NCI-H1436 treated with DMSO at 0.1 percent for 48 hours (cell line): ENCODE measurements at regions not wholly inside any gene's neighbourhood (a gene's known extent, or its start where the extent isn't known, plus 50 kb on each side); places are given as distances from the start of the nearest gene placed in this dataset.
"Not testable (repeated sequence)": the region's sequence is repeated elsewhere in the genome, so short reads cannot be mapped to it uniquely, and the experiment has no call there.

ENCODE experiments used
- DNase-seq: peaks from one replicate; lab custom pipeline; 2025; lab: John Stamatoyannopoulos, UW

- no peak for DNase-seq
Measured at GRCh38 chr6:146985111-146985510, 219.1 kb upstream of the STXBP5 start.

DNA sequence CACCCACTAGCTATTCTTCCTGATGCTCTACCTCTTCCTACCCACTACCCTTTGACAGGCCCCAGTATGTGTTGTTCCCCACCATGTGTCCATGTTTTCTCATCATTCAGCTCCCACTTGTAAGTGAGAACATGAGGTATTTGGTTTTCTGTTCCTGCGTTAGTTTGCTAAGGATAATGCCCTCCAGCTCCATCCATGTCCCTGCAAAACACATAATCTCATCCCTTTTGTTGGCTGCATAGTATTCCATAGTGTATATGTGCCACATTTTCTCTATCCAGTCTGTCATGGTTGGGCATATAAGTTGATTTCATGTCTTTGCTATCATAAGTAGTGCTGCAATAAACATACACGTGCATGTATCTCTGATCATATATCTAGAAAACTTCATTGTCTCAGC is 218.3 kb upstream of the STXBP5 start:
- no peak for DNase-seq

GRCh38 chr6:146987938-146988337 is 216.3 kb upstream of the STXBP5 start:
- DNase-seq = not testable (repeated sequence)

GRCh38 chr6:146989860-146990259 is 214.4 kb upstream of the STXBP5 start:
- DNase-seq = no peak

DNA sequence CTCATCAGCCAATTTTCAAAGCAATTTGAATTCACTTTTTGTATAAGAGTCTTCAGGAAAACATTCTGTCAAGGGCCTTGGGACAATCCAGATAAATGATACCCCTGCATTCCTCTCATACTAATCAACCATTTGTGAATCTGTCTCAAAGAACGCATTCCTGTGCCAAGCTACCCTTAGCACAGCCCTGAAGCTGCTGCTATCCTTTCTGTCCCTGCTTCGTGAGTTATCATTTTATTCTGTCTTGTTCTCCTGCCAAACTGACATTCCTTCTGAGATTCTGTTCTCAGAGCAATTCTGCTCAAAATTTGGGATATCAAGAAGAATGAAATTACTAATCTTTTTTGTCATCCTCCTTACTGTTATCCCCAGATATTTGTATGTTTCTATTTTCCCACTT is 213.9 kb upstream of the STXBP5 start:
- DNase-seq = no peak

- DNase-seq = no peak
Measured at GRCh38 chr6:146990821-146991798, 213.1 kb upstream of the STXBP5 start.

DNA sequence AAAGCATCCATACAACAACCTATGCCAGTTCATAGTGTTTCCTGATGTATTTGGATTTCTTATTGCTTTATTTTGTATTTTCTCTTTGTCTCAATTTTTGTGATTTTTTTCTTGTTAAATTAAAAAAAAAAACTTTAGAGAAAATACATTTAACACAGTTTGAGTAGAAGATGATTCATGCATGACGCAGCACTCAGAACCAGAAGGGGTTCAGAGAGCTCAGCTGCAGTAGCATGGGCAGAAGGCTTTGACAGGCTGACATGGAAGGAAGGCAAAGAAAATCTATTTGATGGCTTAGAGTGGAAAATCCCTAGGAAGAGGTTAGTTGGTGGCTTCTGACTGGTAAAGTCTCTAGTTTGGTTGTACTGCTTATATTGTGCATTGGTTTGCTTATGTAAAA is 207.2 kb upstream of the STXBP5 start:
- DNase-seq = no peak

GRCh38 chr6:146999766-147000165 is 204.5 kb upstream of the STXBP5 start:
- DNase-seq = no peak

- DNase-seq = no peak
Measured at GRCh38 chr6:147000545-147001488, 203.4 kb upstream of the STXBP5 start.

DNA sequence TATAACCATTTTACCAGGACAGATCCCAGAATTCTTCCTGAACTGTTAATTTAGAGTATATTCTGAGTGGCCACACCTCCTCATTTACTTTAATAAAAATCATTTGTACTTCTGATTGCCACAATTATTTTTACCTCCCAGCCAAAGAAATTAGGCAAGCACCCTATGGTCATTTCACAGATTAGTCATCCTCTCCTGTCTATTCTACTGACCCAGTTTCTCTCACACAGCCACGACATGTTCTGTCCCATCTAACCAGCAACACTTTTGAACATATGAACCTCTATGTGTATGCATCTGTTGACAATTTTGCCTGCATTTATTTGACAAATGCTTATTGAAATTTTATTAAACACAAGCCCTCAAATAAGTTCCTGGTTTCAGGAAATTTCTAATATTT is 202.6 kb upstream of the STXBP5 start:
- DNase-seq = no peak

GRCh38 chr6:147003186-147003585 is 201.0 kb upstream of the STXBP5 start:
- DNase-seq = no peak

GRCh38 chr6:147005499-147005898 is 198.7 kb upstream of the STXBP5 start:
- no peak for DNase-seq

- DNase-seq = no peak
Measured at GRCh38 chr6:147007441-147007840, 196.8 kb upstream of the STXBP5 start.

- DNase-seq = no peak
Measured at GRCh38 chr6:147009358-147009757, 194.9 kb upstream of the STXBP5 start.

DNA sequence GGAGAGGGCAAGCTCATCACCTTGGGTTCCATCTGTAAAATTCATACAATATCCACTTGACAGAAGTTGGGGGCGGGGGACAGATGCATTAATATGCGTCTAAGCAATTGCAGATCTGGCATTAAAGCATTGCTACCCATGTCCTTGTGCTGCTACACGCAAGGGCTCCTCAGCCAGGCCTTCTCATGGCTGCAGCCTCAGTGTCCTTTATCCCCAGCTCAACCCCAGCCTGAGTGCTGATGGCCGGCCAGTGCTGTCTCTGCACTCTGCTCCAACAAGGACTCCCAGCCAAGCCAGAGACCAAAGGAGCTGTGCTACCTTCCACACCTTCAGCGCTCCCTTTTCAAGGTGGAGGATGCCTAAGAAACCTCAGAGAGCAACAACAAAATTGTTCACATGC is 188.5 kb upstream of the STXBP5 start:
- DNase-seq = no peak

DNA sequence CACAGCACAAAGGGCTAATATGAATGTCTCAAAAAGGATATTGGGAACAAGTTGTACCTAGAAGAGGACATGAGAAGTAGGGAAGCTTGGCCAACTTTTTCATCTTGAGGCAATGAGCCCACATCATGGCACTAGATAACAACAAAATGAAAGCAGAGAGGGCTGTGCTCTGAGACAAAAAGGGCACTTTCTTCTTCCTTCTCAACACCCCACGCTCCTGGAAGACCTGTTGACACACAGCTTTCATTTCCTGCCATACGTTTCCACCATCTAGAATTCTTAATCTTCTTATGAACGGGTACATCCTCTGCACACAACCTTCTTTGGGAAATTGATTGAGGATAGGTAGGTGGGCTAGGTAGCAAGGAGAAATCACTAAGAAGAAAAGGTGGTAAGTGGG is 187.8 kb upstream of the STXBP5 start:
- no peak for DNase-seq

GRCh38 chr6:147017153-147017552 is 187.1 kb upstream of the STXBP5 start:
- no peak for DNase-seq

- DNase-seq = no peak
Measured at GRCh38 chr6:147019001-147019400, 185.2 kb upstream of the STXBP5 start.

GRCh38 chr6:147022041-147022440 is 182.2 kb upstream of the STXBP5 start:
- no peak for DNase-seq

GRCh38 chr6:147023148-147023547 is 181.1 kb upstream of the STXBP5 start:
- DNase-seq = no peak

GRCh38 chr6:147023581-147023980 is 180.6 kb upstream of the STXBP5 start:
- no peak for DNase-seq

DNA sequence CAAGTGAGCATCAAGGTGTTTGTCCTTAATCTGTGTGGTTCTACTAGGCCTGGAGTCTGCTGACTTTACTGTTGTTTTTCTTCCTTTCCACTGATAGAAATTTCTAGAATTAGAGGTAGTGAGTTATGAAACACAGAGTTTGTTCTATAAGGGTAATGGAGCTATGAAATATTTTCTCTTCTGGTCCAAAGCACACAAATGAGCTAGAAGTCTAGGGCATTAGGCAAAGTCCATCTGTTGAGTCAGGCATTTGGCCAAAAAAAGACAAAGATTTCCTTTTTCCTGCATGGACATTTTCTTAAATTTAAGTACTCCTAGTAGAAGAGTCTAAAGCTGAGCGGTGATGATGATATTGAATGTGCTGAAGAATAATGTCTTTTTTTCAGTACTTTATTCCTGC is 174.3 kb upstream of the STXBP5 start:
- DNase-seq = no peak

DNA sequence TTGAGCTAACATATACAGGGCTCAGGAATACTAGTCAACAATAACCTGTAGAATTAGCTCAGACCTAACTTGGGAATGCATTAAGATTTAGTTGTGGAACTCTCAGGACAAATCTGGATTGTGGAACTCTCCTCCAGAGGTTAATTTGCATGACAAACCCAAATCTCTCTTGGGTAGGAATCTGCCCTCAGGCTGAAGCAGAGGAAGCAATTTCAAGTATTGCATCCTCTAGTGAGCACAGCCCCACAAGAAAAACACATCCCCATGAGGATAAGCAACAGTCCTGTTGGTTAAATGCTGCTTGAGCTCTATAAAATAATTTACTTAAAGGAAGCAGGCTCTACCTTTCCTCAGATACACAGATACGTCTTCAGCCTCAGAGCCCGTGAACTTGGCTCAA is 170.9 kb upstream of the STXBP5 start:
- DNase-seq = no peak
